ENCODE measurements at regions not wholly inside any gene's neighbourhood (a gene's known extent, or its start where the extent isn't known, plus 50 kb on each side); places are given as distances from the start of the nearest gene placed in this dataset.

DNA sequence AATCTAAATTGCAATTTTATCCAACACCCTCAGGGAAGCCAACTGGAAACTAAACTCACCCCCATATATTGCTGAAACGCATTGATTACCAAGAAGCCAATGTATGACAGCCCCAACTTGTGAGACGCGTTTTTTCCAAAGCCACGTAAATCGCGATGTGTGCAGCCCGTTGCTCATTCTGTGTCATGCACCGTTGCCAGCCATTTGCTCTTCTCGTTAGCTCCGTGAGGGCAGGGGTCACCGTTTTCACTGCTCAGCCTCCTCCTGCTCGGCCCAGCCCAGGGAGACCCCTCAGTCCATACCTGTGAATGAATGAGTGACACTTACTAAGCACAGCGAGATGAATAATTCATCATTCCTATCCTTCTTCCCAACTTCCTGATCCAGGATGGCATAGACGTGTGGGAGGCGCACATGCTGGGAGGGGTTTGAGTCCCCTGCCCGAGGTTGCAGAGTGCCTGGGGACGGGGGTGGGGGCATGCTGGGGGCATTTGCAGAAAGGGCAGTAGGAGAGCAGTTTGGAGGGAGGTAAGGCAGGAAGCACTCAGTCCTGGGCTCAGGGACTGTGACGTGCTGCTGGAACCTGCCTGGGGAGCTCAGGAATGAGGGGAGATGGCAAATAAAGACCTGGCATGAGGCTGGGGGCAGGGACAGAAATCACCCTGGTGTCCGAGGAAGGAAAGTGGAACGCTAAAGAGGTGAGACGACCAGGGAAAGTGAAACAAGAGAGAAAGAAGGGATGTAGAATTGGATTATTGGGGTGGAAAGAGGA, 104.2 kb upstream of the SDK1 start:
- TF ChIP-seq, protein P1, sequence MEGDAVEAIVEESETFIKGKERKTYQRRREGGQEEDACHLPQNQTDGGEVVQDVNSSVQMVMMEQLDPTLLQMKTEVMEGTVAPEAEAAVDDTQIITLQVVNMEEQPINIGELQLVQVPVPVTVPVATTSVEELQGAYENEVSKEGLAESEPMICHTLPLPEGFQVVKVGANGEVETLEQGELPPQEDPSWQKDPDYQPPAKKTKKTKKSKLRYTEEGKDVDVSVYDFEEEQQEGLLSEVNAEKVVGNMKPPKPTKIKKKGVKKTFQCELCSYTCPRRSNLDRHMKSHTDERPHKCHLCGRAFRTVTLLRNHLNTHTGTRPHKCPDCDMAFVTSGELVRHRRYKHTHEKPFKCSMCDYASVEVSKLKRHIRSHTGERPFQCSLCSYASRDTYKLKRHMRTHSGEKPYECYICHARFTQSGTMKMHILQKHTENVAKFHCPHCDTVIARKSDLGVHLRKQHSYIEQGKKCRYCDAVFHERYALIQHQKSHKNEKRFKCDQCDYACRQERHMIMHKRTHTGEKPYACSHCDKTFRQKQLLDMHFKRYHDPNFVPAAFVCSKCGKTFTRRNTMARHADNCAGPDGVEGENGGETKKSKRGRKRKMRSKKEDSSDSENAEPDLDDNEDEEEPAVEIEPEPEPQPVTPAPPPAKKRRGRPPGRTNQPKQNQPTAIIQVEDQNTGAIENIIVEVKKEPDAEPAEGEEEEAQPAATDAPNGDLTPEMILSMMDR (IDR thresholded peaks at IDR 0.05; ENCODE audit: borderline replicate concordance, extremely low read depth, insufficient read depth), result no peak
- no peak for FAIRE-seq
- intact Hi-C loops (cut with DNase I), result no loop called here

DNA sequence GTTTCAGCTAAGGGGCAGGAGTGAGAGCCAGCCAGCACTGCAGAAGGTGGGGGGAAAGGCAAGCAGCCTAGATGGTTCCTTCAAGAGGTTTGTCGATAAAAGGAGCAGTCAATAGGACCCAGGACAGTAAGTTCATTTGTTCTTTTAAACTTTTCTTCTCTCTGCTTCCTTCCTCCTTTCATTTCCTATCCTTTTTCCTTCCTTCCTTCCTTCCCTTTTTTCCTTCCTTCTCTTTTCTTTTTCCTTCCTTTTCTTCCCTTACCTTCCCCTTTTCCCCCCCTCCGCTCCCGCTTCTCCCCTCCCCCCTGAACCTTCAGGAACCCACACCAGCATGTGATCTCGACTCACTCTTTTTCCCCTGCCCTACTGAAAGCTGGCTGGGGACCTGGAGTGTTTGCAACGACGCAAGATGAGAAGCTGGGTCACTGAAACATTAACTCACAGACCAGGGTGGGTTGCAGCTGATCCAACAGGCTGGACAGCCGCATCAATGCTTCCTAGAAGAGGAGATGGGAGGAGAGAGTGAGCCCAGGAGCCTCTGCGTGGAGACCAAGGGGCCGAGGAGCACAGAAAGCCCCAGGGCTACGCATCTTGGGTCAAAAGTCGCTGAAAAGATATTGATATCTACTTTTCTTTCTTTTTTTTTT, 103.4 kb upstream of the SDK1 start:
- TF ChIP-seq, protein P1 (IDR thresholded peaks at IDR 0.05; ENCODE audit: borderline replicate concordance, extremely low read depth, insufficient read depth), result no peak
- H3K36me3 ChIP-seq (ENCODE audit: control insufficient read depth in 2 of 3, insufficient read depth in 3 of 3, low read length in 3 of 3), result no peaks in the 10 kb centered on the region

More for the DNA sequence above, 104.2 kb upstream of the SDK1 start:
- Histone ChIP-seq H3K27ac (ENCODE audit: low read depth in 2 of 2, low read length in 2 of 2) (peak overlapping the region; percentile 73 to 83), H3K4me3 (ENCODE audit: low read length in 3 of 3) (peak overlapping the region in 2 of 3 donors; percentile 36 to 57), H3K9ac (ENCODE audit: low read length in 3 of 3) (no peak overlapping the region), H3K4me1 (ENCODE audit: control insufficient read depth in 2 of 3, insufficient read depth in 2 of 3, low read depth in 1 of 3, low read length in 3 of 3) (peaks cover 0 to 4% (median 0%) of the 10 kb centered on the region in 3 donors), H3K27me3 (ENCODE audit: control insufficient read depth, insufficient read depth, low read length) (no peaks in the 10 kb centered on the region), H3K36me3 (ENCODE audit: control insufficient read depth in 2 of 3, insufficient read depth in 3 of 3, low read length in 3 of 3) (no peaks in the 10 kb centered on the region), H3K9me3 (ENCODE audit: control insufficient read depth in 2 of 3, insufficient read depth in 1 of 3, low read length in 3 of 3) (peaks cover 0 to 4% (median 0%) of the 10 kb centered on the region in 3 donors)
- DNase-seq, result peak in 1 of 5 donors; percentile 66

DNA sequence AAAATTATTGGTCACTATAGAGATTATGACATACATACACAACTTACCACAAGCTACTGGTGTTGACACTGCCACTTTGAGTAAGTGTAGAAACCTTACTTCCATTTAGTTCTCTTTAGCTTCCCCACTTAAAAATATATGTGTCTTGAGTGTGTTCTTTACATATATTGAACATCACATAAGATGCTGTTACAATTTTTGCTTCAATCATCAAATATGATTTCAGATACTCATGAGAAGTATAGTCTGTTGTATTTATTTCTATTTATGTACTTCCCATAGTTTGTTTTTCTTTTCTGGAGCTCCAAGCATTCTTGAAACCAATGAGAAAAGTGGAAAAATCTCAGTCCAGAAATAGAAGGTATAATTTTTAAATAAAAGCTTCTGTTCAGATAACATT, 102.7 kb upstream of the SDK1 start:
- no peaks in the 10 kb centered on the region for H3K36me3 ChIP-seq (ENCODE audit: control insufficient read depth in 2 of 3, insufficient read depth in 3 of 3, low read length in 3 of 3)
- no peak overlapping the region for H3K27ac ChIP-seq (ENCODE audit: low read depth in 2 of 2, low read length in 2 of 2)
- H3K9ac ChIP-seq (ENCODE audit: low read length in 3 of 3), result no peak overlapping the region
- H3K4me3 ChIP-seq (ENCODE audit: low read length in 3 of 3), result peak overlapping the region in 2 of 3 donors; percentile 0 to 44
- intact Hi-C loops (cut with DNase I), result no loop called here
- H3K9me3 ChIP-seq (ENCODE audit: control insufficient read depth in 2 of 3, insufficient read depth in 1 of 3, low read length in 3 of 3), result peaks cover 0 to 4% (median 0%) of the 10 kb centered on the region in 3 donors
- DNase-seq, result no peak
- FAIRE-seq, result no peak
- peaks cover 0 to 4% (median 0%) of the 10 kb centered on the region in 3 donors for H3K4me1 ChIP-seq (ENCODE audit: control insufficient read depth in 2 of 3, insufficient read depth in 2 of 3, low read depth in 1 of 3, low read length in 3 of 3)
- TF ChIP-seq, protein P1 (IDR thresholded peaks at IDR 0.05; ENCODE audit: borderline replicate concordance, extremely low read depth, insufficient read depth), result no peak
- no peaks in the 10 kb centered on the region for H3K27me3 ChIP-seq (ENCODE audit: control insufficient read depth, insufficient read depth, low read length)

More for the DNA sequence above, 103.4 kb upstream of the SDK1 start:
- DNase-seq, result peak in 2 of 5 donors; percentile 51 to 67
- no peak for FAIRE-seq
- Histone ChIP-seq H3K27me3 (ENCODE audit: control insufficient read depth, insufficient read depth, low read length) (no peaks in the 10 kb centered on the region), H3K4me1 (ENCODE audit: control insufficient read depth in 2 of 3, insufficient read depth in 2 of 3, low read depth in 1 of 3, low read length in 3 of 3) (peaks cover 0 to 4% (median 0%) of the 10 kb centered on the region in 3 donors), H3K9me3 (ENCODE audit: control insufficient read depth in 2 of 3, insufficient read depth in 1 of 3, low read length in 3 of 3) (peaks cover 0 to 4% (median 0%) of the 10 kb centered on the region in 3 donors), H3K9ac (ENCODE audit: low read length in 3 of 3) (peak overlapping the region in 1 of 3 donors; percentile 46), H3K4me3 (ENCODE audit: low read length in 3 of 3) (peak overlapping the region in 2 of 3 donors; percentile 36 to 57), H3K27ac (ENCODE audit: low read depth in 2 of 2, low read length in 2 of 2) (peak overlapping the region; percentile 73 to 83)
- intact Hi-C loops (cut with DNase I), result no loop called here

All from kidney (tissue), 13 donors.